Astrocyte of the cerebellum (primary cell): ENCODE measurements at regions not wholly inside any gene's neighbourhood (a gene's known extent, or its start where the extent isn't known, plus 50 kb on each side); places are given as distances from the start of the nearest gene placed in this dataset.

Source experiments
- DNase-seq: peaks from one replicate; pipeline ENCODE4 v3.0.0-alpha.2; 2011; ENCODE audit warnings: low read depth
- H3K4me3 ChIP-seq: 2 replicates; pipeline ENCODE4 v1.5.1; 2011; ENCODE audit warnings: mild to moderate bottlenecking, low read depth, low read length, moderate library complexity
- in situ Hi-C: cut with HindIII; loops from 2 replicates; pipeline ENCODE4 v1.10.0; 2017; ENCODE audit warnings: low sequenced_read_pairs
- TF ChIP-seq, protein P1 (sequence below): IDR thresholded peaks from 2 replicates; pipeline ENCODE4 v1.5.1; 2012; ENCODE audit warnings: low read length, low read depth, moderate library complexity, mild to moderate bottlenecking; ENCODE audit errors: missing control alignments

DNA sequence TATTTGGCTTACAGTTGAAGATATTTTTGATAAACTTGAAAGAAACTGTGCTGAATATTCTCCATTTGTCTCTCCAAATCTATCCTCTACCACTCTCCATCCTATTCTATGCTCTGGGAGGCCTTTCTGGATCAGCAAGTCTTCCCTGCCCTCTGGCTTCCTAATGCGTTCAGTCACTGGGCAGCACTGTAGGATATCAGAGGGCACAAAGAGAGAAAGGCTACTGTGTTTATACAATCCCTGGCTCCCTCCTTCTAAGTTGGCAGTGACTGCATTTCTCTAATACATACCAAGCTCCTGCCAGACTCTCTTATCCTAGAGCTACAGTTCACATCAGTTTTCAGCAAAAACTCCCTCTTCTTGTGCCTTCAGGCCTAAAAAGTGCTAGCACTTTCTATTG, 102.1 kb upstream of the FHIT start:
- no peak for DNase-seq
- H3K4me3 ChIP-seq: no peak overlapping the region
- in situ Hi-C loops: no loop called here
- TF ChIP-seq, protein P1, sequence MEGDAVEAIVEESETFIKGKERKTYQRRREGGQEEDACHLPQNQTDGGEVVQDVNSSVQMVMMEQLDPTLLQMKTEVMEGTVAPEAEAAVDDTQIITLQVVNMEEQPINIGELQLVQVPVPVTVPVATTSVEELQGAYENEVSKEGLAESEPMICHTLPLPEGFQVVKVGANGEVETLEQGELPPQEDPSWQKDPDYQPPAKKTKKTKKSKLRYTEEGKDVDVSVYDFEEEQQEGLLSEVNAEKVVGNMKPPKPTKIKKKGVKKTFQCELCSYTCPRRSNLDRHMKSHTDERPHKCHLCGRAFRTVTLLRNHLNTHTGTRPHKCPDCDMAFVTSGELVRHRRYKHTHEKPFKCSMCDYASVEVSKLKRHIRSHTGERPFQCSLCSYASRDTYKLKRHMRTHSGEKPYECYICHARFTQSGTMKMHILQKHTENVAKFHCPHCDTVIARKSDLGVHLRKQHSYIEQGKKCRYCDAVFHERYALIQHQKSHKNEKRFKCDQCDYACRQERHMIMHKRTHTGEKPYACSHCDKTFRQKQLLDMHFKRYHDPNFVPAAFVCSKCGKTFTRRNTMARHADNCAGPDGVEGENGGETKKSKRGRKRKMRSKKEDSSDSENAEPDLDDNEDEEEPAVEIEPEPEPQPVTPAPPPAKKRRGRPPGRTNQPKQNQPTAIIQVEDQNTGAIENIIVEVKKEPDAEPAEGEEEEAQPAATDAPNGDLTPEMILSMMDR: no peak

DNA sequence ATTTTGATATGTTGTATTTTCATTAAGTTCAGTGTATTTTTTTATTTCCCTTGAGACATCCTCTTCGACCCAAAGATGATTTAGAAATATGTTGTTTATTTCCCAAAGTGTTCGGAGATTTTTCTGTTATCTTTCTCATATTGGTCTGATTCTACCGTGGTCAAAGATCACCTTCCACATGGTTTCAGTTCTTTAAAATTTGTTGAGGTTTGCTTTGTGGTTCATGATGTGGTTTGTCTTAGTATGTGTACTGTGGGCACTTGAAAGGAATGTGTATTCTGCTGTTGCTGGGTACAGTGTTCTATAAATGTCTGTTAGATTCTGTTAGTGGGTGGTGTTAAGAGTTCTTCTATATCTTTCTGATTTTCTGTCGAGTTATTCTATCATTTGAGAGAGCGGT, 103.4 kb upstream of the FHIT start:
- DNase-seq: no peak
- in situ Hi-C loops: no loop called here
- no peak overlapping the region for H3K4me3 ChIP-seq
- TF ChIP-seq, protein P1: no peak

DNA sequence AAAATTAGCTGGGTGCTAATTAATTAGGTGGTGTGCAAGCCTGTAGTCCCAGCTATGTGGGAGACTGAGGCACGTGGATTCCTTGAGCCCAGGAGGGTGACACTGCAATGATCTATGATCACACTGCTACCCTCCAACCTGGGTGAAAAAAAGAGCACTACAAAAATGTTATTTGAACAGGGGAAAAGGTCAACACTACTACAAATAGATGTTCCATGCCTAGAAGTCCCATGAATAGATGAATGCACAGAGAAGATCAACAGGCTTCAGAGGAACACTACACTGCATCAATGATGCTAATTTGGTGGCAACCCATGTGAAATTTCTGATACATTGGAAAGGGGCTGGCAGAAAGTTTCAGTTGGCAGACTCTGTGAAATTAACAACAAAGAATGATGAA, 105.4 kb upstream of the FHIT start:
- no peak for DNase-seq
- no peak overlapping the region for H3K4me3 ChIP-seq
- in situ Hi-C loops: no loop called here
- TF ChIP-seq, protein P1: no peak

DNA sequence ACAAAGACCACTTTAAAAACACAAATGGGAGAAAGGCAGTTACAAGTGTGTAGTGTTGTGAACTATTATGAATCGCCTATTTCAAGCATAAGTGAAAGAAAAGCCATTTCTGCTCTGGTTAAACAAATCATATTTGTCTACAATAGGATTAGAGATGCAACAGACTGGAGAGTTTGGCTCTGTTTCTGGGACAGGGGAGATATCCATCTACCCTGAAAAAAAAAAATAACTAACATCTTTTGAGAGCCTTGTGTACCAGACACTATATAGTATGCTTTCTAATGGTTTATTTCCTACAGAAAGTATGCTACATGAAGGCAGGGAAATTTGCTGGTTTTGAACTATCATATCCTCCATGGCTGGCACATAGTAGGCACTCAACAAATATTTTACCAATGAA, 106.7 kb upstream of the FHIT start:
- no peak overlapping the region for H3K4me3 ChIP-seq
- TF ChIP-seq, protein P1: no peak
- in situ Hi-C loops: no loop called here
- DNase-seq: no peak

DNA sequence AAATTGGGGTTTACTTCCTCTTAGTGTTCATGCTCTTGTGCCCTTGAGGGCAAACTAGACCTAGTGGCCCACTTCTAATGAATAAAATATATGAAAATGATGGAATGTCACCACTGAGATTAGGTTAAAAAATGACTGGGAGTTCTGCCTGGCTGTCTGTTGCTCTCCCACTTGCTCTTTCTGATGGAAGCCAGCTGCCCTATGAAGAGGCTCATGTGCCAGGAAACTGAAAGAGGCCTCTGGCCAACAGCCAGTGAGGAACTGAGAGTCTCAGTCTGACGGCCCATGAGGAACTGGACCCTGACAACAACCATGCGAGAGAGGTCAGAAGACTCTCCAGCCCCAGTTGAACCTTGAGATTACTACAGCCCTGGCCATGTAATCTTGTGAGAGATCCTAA, 107.1 kb upstream of the FHIT start:
- in situ Hi-C loops: no loop called here
- no peak for DNase-seq
- H3K4me3 ChIP-seq: no peak overlapping the region
- TF ChIP-seq, protein P1: no peak

DNA sequence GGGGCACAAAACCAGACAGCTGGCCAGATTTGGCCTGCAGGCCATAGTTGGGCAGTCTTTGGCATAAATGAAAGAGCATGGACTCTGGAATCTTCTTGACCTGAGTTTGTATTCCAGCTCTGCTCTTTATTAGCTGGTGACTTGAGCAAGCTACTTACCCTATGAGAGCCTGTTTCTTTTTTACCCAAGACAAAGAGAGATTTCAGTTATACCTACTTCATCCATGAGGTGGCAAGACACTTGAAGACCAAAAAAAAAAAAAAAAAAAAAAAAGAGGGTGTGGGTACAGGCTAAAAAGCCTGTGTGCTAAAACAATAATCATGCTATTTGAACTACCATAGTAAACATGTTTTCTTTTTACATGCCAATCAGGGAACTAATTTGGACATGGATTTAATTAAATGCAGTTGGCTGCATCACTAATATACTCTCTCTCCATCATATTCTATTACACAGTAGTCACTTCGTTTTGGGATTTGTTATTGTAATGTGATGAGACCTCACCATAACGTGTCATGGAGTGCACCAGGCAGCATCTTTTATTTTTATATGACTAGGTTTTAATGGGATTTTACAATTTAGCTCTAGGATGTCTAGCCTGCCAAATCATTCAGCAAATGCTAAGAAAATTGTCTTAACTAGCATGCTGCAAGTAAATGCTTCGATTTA, 109.2 kb upstream of the FHIT start:
- H3K4me3 ChIP-seq: no peak overlapping the region
- DNase-seq: no peak
- TF ChIP-seq, protein P1: no peak
- in situ Hi-C loops: no loop called here
